Activated CD8-positive, alpha-beta T cell treated with anti-CD3 and anti-CD28 coated beads, Interleukin-2, amount 10 ng/mL, durations not matched to agents 7 days and 5 days (primary cell): ENCODE measurements at regions not wholly inside any gene's neighbourhood (a gene's known extent, or its start where the extent isn't known, plus 50 kb on each side); places are given as distances from the start of the nearest gene placed in this dataset.

ENCODE experiments used
- ATAC-seq: fragments of 150-1000 bp; cut with Tn5 transposase; one replicate; pipeline ENCODE4 v1.10.0; 2021; ENCODE audit warnings: moderate library complexity
- CTCF ChIA-PET: fragments of 350-600 bp; sonication (Branson Sonifier 250); formaldehyde crosslinking; loops from one replicate; lab custom pipeline; 2021; ENCODE audit warnings: antibody characterized with exemption; lab: Charles Lee
- POLR2A ChIA-PET: fragments of 350-600 bp; sonication (Branson Sonifier 250); formaldehyde crosslinking; loops from one replicate; lab custom pipeline; 2021; ENCODE audit warnings: antibody characterized with exemption; lab: Charles Lee
- DNase-seq: peaks from one replicate; pipeline ENCODE4 v3.0.0-alpha.2; 2020
- H3K27ac Mint-ChIP-seq: one replicate; pipeline ENCODE4 v1.8.0; 2021; ENCODE audit warnings: mild to moderate bottlenecking, mixed read lengths
- H3K27me3 Mint-ChIP-seq: one replicate; pipeline ENCODE4 v1.8.0; 2021; ENCODE audit warnings: low read depth, mixed read lengths
- H3K36me3 Mint-ChIP-seq: one replicate; pipeline ENCODE4 v1.8.0; 2021; ENCODE audit warnings: low read depth, mixed read lengths
- H3K4me1 Mint-ChIP-seq: one replicate; pipeline ENCODE4 v1.8.0; 2021; ENCODE audit warnings: low read depth, mixed read lengths
- H3K4me3 Mint-ChIP-seq: one replicate; pipeline ENCODE4 v1.8.0; 2021; ENCODE audit warnings: mild to moderate bottlenecking, mixed read lengths
- H3K9me3 Mint-ChIP-seq: one replicate; pipeline ENCODE4 v1.8.0; 2022; ENCODE audit warnings: mixed read lengths; ENCODE audit not compliant: insufficient read depth

GRCh38 chr4:157447195-157447594 is 226.7 kb downstream of the GRIA2 start:
- CTCF ChIA-PET = no interaction called here
- POLR2A ChIA-PET = no interaction called here
- no peaks in the 10 kb centered on the region for H3K36me3 Mint-ChIP-seq
- no peak overlapping the region for H3K4me3 Mint-ChIP-seq
- no peaks in the 10 kb centered on the region for H3K9me3 Mint-ChIP-seq
- ATAC-seq = no peak
- no peak for DNase-seq
- no peaks in the 10 kb centered on the region for H3K4me1 Mint-ChIP-seq
- H3K27me3 Mint-ChIP-seq = no peaks in the 10 kb centered on the region
- no peak overlapping the region for H3K27ac Mint-ChIP-seq

GRCh38 chr4:157444014-157444413 is 223.5 kb downstream of the GRIA2 start:
- DNase-seq (no peak), ATAC-seq (no peak)
- no peaks in the 10 kb centered on the region for H3K4me1 Mint-ChIP-seq
- H3K36me3 Mint-ChIP-seq = no peaks in the 10 kb centered on the region
- ChIA-PET CTCF (no interaction called here), POLR2A (no interaction called here)
- no peak overlapping the region for H3K4me3 Mint-ChIP-seq
- no peaks in the 10 kb centered on the region for H3K9me3 Mint-ChIP-seq
- no peaks in the 10 kb centered on the region for H3K27me3 Mint-ChIP-seq
- H3K27ac Mint-ChIP-seq = no peak overlapping the region

GRCh38 chr4:157443537-157443936 is 223.0 kb downstream of the GRIA2 start:
- Mint-ChIP-seq H3K9me3 (no peaks in the 10 kb centered on the region), H3K4me3 (no peak overlapping the region), H3K4me1 (no peaks in the 10 kb centered on the region), H3K27me3 (no peaks in the 10 kb centered on the region), H3K27ac (no peak overlapping the region), H3K36me3 (no peaks in the 10 kb centered on the region)
- POLR2A ChIA-PET = no interaction called here
- DNase-seq (no peak), ATAC-seq (no peak)
- CTCF ChIA-PET = no interaction called here

- ATAC-seq (no peak), DNase-seq (no peak)
- Mint-ChIP-seq H3K4me1 (no peaks in the 10 kb centered on the region), H3K4me3 (no peak overlapping the region), H3K9me3 (peaks cover 13% of the 10 kb centered on the region), H3K27ac (no peak overlapping the region), H3K36me3 (no peaks in the 10 kb centered on the region), H3K27me3 (no peaks in the 10 kb centered on the region)
- POLR2A ChIA-PET = no interaction called here
- CTCF ChIA-PET = no interaction called here
Observed at GRCh38 chr4:157425897-157426296, 205.4 kb downstream of the GRIA2 start.

DNA sequence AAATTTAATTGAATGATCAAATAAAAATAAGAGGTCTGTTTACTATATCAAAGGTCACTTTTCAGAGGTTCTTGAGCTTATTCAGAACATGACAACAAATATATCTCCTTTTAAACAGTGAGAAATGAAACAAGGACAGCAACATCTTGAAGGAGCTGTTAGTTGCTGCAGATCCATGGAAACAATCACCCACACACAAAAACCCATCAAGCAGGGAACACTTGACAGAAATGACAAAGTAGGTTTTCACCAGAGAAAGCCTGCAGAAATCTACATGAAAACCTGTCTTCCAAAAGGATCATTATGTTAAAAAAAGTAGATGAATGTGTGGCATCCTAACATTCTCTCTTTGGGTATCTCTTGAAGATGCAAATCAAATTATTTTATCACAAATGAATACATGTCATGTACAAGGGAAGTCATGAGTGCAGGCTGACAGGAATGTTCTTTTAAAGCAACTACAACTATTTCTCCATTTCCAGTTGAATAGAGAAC is 203.0 kb downstream of the GRIA2 start:
- no peak for DNase-seq
- H3K27me3 Mint-ChIP-seq = no peaks in the 10 kb centered on the region

GRCh38 chr4:157421365-157421764 is 200.8 kb downstream of the GRIA2 start:
- no peak for DNase-seq
- CTCF ChIA-PET = no interaction called here
- POLR2A ChIA-PET = no interaction called here
- no peak overlapping the region for H3K27ac Mint-ChIP-seq
- H3K9me3 Mint-ChIP-seq = no peaks in the 10 kb centered on the region
- H3K4me3 Mint-ChIP-seq = no peak overlapping the region
- no peaks in the 10 kb centered on the region for H3K4me1 Mint-ChIP-seq
- no peak for ATAC-seq
- H3K36me3 Mint-ChIP-seq = no peaks in the 10 kb centered on the region
- H3K27me3 Mint-ChIP-seq = no peaks in the 10 kb centered on the region

More for the DNA sequence above, 203.0 kb downstream of the GRIA2 start:
- no peaks in the 10 kb centered on the region for H3K36me3 Mint-ChIP-seq
- H3K4me1 Mint-ChIP-seq = no peaks in the 10 kb centered on the region
- H3K9me3 Mint-ChIP-seq = peaks cover 13% of the 10 kb centered on the region
- H3K27ac Mint-ChIP-seq = no peak overlapping the region
- CTCF ChIA-PET = no interaction called here
- H3K4me3 Mint-ChIP-seq = no peak overlapping the region
- POLR2A ChIA-PET = no interaction called here
- ATAC-seq = no peak
